Left ventricle myocardium inferior (tissue), 1 donor: ENCODE measurements at regions not wholly inside any gene's neighbourhood (a gene's known extent, or its start where the extent isn't known, plus 50 kb on each side); places are given as distances from the start of the nearest gene placed in this dataset.

ENCODE experiments used
- DNase-seq: peaks from one replicate; pipeline ENCODE4 v3.0.0-alpha.2; 2020
- H3K27ac ChIP-seq: fragments of 200-600 bp; replicated peaks from 2 replicates; pipeline ENCODE4 v1.8.0; 2021
- H3K27me3 ChIP-seq: fragments of 200-600 bp; 2 replicates; pipeline ENCODE4 v1.8.0; 2021; ENCODE audit warnings: low read depth
- H3K36me3 ChIP-seq: fragments of 200-600 bp; 2 replicates; pipeline ENCODE4 v1.8.0; 2021
- H3K4me1 ChIP-seq: fragments of 200-600 bp; 2 replicates; pipeline ENCODE4 v1.8.0; 2021
- H3K4me3 ChIP-seq: fragments of 200-600 bp; 2 replicates; pipeline ENCODE4 v1.8.0; 2021; ENCODE audit warnings: mild to moderate bottlenecking, moderate library complexity
- H3K9me3 ChIP-seq: fragments of 200-600 bp; replicated peaks from 2 replicates; pipeline ENCODE4 v1.8.0; 2021
- intact Hi-C: fragments of 100-400 bp; cut with micrococcal nuclease; formaldehyde crosslinking; loops from one replicate; pipeline ENCODE4 v1.11.0; 2022
- TF ChIP-seq, protein P1 (sequence below): fragments of 200-600 bp; IDR thresholded peaks from 2 replicates; pipeline ENCODE4 v1.8.0; 2021; ENCODE audit warnings: antibody characterized with exemption, mild to moderate bottlenecking, borderline replicate concordance
- donor health status: DM: no; HTN: yes; CAD: no; lungs with severe emphysema.

DNA sequence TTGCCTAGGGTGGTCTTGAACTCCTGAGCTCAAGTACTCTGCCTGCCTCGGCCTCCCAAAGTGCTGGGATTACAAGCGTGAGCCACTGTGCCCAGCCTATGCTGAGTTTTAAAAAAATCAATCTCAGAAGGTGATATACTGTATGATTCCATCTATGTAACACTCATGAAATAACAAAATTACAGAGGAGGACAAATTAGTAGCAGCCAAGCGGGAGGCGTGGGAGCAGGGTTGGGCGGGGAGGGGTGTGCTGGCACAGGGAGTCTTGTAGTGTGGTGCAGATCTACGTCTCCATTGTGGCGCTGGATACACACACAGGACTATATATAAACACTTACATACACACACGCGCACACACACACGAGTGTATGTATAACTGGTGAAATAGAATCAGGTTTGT is 80.6 kb upstream of the LINGO1 start:
- intact Hi-C loops, result no loop called here
- Histone ChIP-seq H3K27me3 (peaks cover 38% of the 10 kb centered on the region), H3K4me3 (no peak overlapping the region), H3K9me3 (no peaks in the 10 kb centered on the region), H3K4me1 (no peaks in the 10 kb centered on the region), H3K36me3 (no peaks in the 10 kb centered on the region), H3K27ac (no peak overlapping the region)
- TF ChIP-seq, protein P1, sequence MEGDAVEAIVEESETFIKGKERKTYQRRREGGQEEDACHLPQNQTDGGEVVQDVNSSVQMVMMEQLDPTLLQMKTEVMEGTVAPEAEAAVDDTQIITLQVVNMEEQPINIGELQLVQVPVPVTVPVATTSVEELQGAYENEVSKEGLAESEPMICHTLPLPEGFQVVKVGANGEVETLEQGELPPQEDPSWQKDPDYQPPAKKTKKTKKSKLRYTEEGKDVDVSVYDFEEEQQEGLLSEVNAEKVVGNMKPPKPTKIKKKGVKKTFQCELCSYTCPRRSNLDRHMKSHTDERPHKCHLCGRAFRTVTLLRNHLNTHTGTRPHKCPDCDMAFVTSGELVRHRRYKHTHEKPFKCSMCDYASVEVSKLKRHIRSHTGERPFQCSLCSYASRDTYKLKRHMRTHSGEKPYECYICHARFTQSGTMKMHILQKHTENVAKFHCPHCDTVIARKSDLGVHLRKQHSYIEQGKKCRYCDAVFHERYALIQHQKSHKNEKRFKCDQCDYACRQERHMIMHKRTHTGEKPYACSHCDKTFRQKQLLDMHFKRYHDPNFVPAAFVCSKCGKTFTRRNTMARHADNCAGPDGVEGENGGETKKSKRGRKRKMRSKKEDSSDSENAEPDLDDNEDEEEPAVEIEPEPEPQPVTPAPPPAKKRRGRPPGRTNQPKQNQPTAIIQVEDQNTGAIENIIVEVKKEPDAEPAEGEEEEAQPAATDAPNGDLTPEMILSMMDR, result no peak
- no peak for DNase-seq

DNA sequence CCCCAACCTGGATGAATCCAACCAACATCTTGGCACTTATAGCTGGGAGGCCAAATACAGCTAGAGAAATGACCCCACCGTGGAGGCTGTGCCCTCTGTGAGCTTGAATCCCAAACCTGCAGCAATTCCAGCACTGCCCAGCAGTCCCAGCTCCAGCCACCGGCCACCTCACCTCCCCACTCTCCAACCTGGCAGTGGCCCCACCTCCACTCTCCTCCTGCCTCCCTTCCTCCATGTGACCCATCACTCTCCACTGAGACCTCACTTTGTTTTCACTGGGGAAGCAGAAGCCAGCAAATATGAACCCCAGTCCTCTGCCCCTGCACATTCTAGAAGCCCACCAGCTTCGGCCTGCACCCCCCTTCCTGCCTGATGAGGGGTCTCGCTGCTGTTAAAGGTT is 79.7 kb upstream of the LINGO1 start:
- intact Hi-C loops, result no loop called here
- DNase-seq, result no peak

DNA sequence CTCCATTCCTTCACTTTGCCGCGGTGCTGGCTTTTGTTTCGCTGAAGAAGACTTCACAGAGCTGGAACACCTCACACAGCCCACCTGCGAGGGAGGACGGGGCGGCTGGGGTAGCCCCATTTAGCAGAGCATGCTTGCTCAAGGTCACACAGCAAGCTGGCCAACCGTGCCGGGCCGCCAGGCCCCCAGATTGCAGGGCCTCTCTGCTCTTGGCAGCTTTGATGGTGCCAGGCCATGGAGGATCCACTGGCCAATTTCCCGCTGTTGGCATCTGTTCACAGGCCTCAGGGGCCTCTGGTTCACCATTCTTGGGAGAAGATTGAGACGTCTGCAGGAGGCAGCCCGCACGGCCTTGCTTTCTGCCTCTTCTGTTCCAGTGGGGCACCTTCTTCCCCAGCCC is 77.9 kb upstream of the LINGO1 start:
- Histone ChIP-seq H3K27ac (no peak overlapping the region), H3K9me3 (no peaks in the 10 kb centered on the region), H3K36me3 (no peaks in the 10 kb centered on the region), H3K4me3 (no peak overlapping the region), H3K27me3 (peaks cover 41% of the 10 kb centered on the region), H3K4me1 (no peaks in the 10 kb centered on the region)
- intact Hi-C loops, result no loop called here
- TF ChIP-seq, protein P1, result no peak
- no peak for DNase-seq

More for the DNA sequence above, 79.7 kb upstream of the LINGO1 start:
- no peaks in the 10 kb centered on the region for H3K9me3 ChIP-seq
- H3K27ac ChIP-seq, result no peak overlapping the region
- TF ChIP-seq, protein P1, result no peak
- peaks cover 37% of the 10 kb centered on the region for H3K27me3 ChIP-seq
- no peaks in the 10 kb centered on the region for H3K36me3 ChIP-seq
- H3K4me3 ChIP-seq, result no peak overlapping the region
- no peaks in the 10 kb centered on the region for H3K4me1 ChIP-seq

DNA sequence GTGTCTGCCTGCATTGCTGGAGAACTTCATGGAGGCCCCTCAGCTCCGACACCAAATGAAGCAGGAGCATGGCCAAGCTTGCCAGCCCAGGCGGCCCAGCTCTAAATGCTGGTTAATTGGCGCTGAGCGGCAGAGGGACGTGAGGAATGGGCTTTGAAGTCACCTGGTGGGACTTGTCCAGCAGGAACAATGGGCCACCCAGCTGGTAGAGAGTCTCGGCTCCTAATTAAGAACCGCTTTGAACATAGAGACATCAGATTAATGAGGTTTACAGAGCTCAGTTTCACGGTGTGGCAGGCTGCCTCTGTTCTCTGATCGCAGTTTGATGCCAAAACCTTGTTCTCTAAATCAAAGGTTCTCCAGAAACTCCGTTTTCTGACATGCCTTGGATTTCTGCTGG is 77.5 kb upstream of the LINGO1 start:
- intact Hi-C loops, result no loop called here
- Histone ChIP-seq H3K27ac (no peak overlapping the region), H3K9me3 (no peaks in the 10 kb centered on the region), H3K36me3 (no peaks in the 10 kb centered on the region), H3K4me1 (no peaks in the 10 kb centered on the region), H3K27me3 (peaks cover 41% of the 10 kb centered on the region), H3K4me3 (no peak overlapping the region)
- no peak for DNase-seq
- TF ChIP-seq, protein P1, result no peak

DNA sequence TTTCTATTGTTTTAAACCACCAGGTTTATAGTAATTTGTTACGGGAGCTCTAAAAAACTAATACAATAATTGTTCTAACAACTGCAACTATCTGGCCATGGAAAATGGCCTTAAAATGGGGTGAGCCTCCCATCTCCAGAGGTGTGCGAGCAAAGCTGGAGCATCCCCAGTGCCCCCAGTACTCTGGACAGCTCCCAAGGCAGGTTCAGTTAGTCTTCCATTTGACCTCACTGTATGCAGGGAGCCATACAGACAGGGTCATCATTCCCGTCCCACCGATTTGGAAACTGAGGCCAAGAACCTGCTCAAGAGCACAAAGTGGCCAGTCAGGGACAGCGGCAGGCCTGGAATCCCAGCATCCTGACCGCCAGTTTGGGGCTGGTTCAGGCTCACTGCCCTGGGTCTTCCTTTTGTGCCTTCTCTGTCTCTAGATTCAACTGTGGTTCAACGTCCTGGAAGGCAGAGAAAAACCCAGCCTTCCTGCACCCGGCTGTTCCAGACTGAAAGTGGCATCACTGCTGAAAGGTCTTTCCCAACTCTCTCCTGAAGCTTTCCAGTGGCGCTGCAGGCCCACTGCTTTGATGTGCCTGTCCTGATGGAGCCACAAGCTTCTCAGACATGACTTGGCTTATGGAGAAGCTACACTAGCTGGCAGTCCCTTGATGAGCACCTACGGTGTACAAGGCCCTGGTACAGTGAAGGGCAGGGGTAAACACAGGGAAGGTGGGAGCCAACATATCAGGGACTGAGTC is 76.6 kb upstream of the LINGO1 start:
- no peaks in the 10 kb centered on the region for H3K36me3 ChIP-seq
- DNase-seq, result no peak
- intact Hi-C loops, result no loop called here
- TF ChIP-seq, protein P1, result no peak
- no peaks in the 10 kb centered on the region for H3K9me3 ChIP-seq
- peaks cover 34% of the 10 kb centered on the region for H3K27me3 ChIP-seq
- H3K27ac ChIP-seq, result no peak overlapping the region
- no peak overlapping the region for H3K4me3 ChIP-seq
- H3K4me1 ChIP-seq, result no peaks in the 10 kb centered on the region
